ENCODE measurements at regions not wholly inside any gene's neighbourhood (a gene's known extent, or its start where the extent isn't known, plus 50 kb on each side); places are given as distances from the start of the nearest gene placed in this dataset.

GRCh38 chr13:68076046-68076445 lies 845.9 kb upstream of the PCDH9 start:
- H3K27me3 ChIP-seq (replicated peaks; ENCODE audit: control insufficient read depth, insufficient read depth, low read length) = no peaks in the 10 kb centered on the region
- H3K4me3 ChIP-seq (ENCODE audit: low read depth, low read length) = no peak overlapping the region
- intact Hi-C loops (cut with micrococcal nuclease; ENCODE audit: unreplicated experiment) = no loop called here
- H3K4me1 ChIP-seq = no peaks in the 10 kb centered on the region
- no peaks in the 10 kb centered on the region for H3K36me3 ChIP-seq (ENCODE audit: control insufficient read depth, insufficient read depth, low read length)
- Mint-ChIP-seq H3K4me1 (ENCODE audit: low read depth, unreplicated experiment) (no peaks in the 10 kb centered on the region), H3K36me3 (ENCODE audit: insufficient read depth, unreplicated experiment) (no peaks in the 10 kb centered on the region), H3K4me3 (ENCODE audit: unreplicated experiment) (no peak overlapping the region), H3K27me3 (ENCODE audit: insufficient read depth, unreplicated experiment) (peaks cover 8% of the 10 kb centered on the region), H3K27ac (ENCODE audit: unreplicated experiment) (no peak overlapping the region), H3K9me3 (ENCODE audit: unreplicated experiment) (no peaks in the 10 kb centered on the region)
- ChIA-PET CTCF (no interaction called here), POLR2A (no interaction called here)
- TF ChIP-seq CTCF (IDR thresholded peaks at IDR 0.05; ENCODE audit: insufficient read depth in 1 of 2, low read depth in 1 of 2, low read length in 1 of 2, severe bottlenecking in 1 of 2, unreplicated experiment in 1 of 2) = no peak
- DNase-seq = no peak
- H3K9me3 ChIP-seq = no peaks in the 10 kb centered on the region
- no TSS peak for BruUV-seq (replicated peaks)

- Histone ChIP-seq H3K4me1 (no peaks in the 10 kb centered on the region), H3K27me3 (replicated peaks; ENCODE audit: control insufficient read depth, insufficient read depth, low read length) (no peaks in the 10 kb centered on the region), H3K9me3 (no peaks in the 10 kb centered on the region), H3K4me3 (ENCODE audit: low read depth, low read length) (no peak overlapping the region), H3K36me3 (ENCODE audit: control insufficient read depth, insufficient read depth, low read length) (no peaks in the 10 kb centered on the region)
- Mint-ChIP-seq H3K27me3 (ENCODE audit: insufficient read depth, unreplicated experiment) (peaks cover 1% of the 10 kb centered on the region), H3K9me3 (ENCODE audit: unreplicated experiment) (no peaks in the 10 kb centered on the region), H3K27ac (ENCODE audit: unreplicated experiment) (no peak overlapping the region), H3K4me1 (ENCODE audit: low read depth, unreplicated experiment) (peaks cover 6% of the 10 kb centered on the region), H3K36me3 (ENCODE audit: insufficient read depth, unreplicated experiment) (no peaks in the 10 kb centered on the region), H3K4me3 (ENCODE audit: unreplicated experiment) (no peak overlapping the region)
- intact Hi-C loops (cut with micrococcal nuclease; ENCODE audit: unreplicated experiment) = no loop called here
- peak in 1 of 2 experiments; percentile 8 for DNase-seq
- ChIA-PET CTCF (interaction anchor here (0.5 kb wide), 1 partner anchor 67 kb away, joined by 3 read pairs; no protein-coding TSS in a partner anchor), POLR2A (no interaction called here)
- BruUV-seq (replicated peaks) = no TSS peak
- no peak for TF ChIP-seq CTCF (IDR thresholded peaks at IDR 0.05; ENCODE audit: insufficient read depth in 1 of 2, low read depth in 1 of 2, low read length in 1 of 2, severe bottlenecking in 1 of 2, unreplicated experiment in 1 of 2)
These were observed 836.9 kb upstream of the PCDH9 start for GRCh38 chr13:68066879-68067513.

- Histone ChIP-seq H3K4me3 (ENCODE audit: low read depth, low read length) (no peak overlapping the region), H3K4me1 (no peaks in the 10 kb centered on the region), H3K27me3 (replicated peaks; ENCODE audit: control insufficient read depth, insufficient read depth, low read length) (no peaks in the 10 kb centered on the region), H3K36me3 (ENCODE audit: control insufficient read depth, insufficient read depth, low read length) (no peaks in the 10 kb centered on the region), H3K9me3 (peaks cover 2% of the 10 kb centered on the region; the same call in 1 of the 2 replicates)
- ChIA-PET CTCF (no interaction called here), POLR2A (no interaction called here)
- no peak for TF ChIP-seq CTCF (IDR thresholded peaks at IDR 0.05; ENCODE audit: insufficient read depth in 1 of 2, low read depth in 1 of 2, low read length in 1 of 2, severe bottlenecking in 1 of 2, unreplicated experiment in 1 of 2)
- H3K27ac Mint-ChIP-seq (ENCODE audit: unreplicated experiment) = no peak overlapping the region
- no peaks in the 10 kb centered on the region for H3K36me3 Mint-ChIP-seq (ENCODE audit: insufficient read depth, unreplicated experiment)
- H3K9me3 Mint-ChIP-seq (ENCODE audit: unreplicated experiment) = no peaks in the 10 kb centered on the region
- H3K4me1 Mint-ChIP-seq (ENCODE audit: low read depth, unreplicated experiment) = peaks cover 6% of the 10 kb centered on the region
- BruUV-seq (replicated peaks) = no TSS peak
- H3K4me3 Mint-ChIP-seq (ENCODE audit: unreplicated experiment) = no peak overlapping the region
- no peak for DNase-seq
- H3K27me3 Mint-ChIP-seq (ENCODE audit: insufficient read depth, unreplicated experiment) = no peaks in the 10 kb centered on the region
- intact Hi-C loops (cut with micrococcal nuclease; ENCODE audit: unreplicated experiment) = no loop called here
These were observed 834.0 kb upstream of the PCDH9 start for GRCh38 chr13:68064001-68064770.

Data from Caco-2 (cell line).